Mammary epithelial cell (primary cell): ENCODE measurements at regions not wholly inside any gene's neighbourhood (a gene's known extent, or its start where the extent isn't known, plus 50 kb on each side); places are given as distances from the start of the nearest gene placed in this dataset.

Experiments used
- CTCF ChIP-seq, 2 donors: IDR thresholded peaks in 1 of 2; conservative IDR thresholded peaks in 1 of 2; 2 replicates each; pipeline ENCODE4 v1.5.1; 2011 to 2012; ENCODE audit warnings: inconsistent platforms in 2 of 2, low read length in 2 of 2, mild to moderate bottlenecking in 2 of 2, control low read depth in 1 of 2, low read depth in 1 of 2; ENCODE audit not compliant: insufficient read depth in 1 of 2; ENCODE audit errors: extremely low read depth in 1 of 2
- EZH2 ChIP-seq: IDR thresholded peaks from 2 replicates; pipeline ENCODE4 v1.6.1; 2012; ENCODE audit warnings: low read length, inconsistent platforms, borderline replicate concordance

DNA sequence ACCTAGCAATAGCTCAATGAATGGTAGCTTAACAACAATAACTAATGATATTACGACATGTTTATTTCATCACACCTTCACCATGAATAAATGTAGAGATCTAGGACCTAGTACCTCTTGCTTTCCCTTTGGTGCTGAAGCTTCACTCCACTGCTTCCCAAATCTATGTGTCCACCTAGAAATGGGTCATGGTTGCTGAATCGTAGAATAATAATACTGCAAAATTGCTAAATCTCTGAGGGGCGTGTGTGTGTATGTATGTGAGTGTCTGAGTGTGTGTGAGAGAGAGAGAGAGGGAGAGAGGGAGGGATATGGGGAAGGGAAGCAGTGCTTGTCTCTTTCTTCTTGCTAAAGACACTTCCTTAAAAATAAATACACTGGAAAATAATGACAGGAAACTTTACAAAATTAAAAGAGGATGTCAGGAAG lies 109.3 kb upstream of the BMP2K start:
- TF ChIP-seq CTCF (conservative IDR thresholded peaks at IDR 0.05 in 1 of 2, IDR thresholded peaks at IDR 0.05 in 1 of 2; ENCODE audit: extremely low read depth in 1 of 2, insufficient read depth in 1 of 2, low read depth in 1 of 2, low read length in 2 of 2) (no peak), EZH2 (no peak)
